GM18519 (cell line): ENCODE measurements at regions not wholly inside any gene's neighbourhood (a gene's known extent, or its start where the extent isn't known, plus 50 kb on each side); places are given as distances from the start of the nearest gene placed in this dataset.
A peak's percentile ranks its signal among the peaks of the same experiment; 100 is the strongest.

Experiments
- ATAC-seq: cut with Tn5 transposase; IDR thresholded peaks from one replicate; pipeline ENCODE4 v1.9.1; 2021; ENCODE audit warnings: mild to moderate bottlenecking, moderate library complexity; ENCODE audit not compliant: unreplicated experiment, low FRiP score

- ATAC-seq: no peak
Observed at GRCh38 chr10:10519674-10520073, 498.0 kb upstream of the CELF2 start.

DNA sequence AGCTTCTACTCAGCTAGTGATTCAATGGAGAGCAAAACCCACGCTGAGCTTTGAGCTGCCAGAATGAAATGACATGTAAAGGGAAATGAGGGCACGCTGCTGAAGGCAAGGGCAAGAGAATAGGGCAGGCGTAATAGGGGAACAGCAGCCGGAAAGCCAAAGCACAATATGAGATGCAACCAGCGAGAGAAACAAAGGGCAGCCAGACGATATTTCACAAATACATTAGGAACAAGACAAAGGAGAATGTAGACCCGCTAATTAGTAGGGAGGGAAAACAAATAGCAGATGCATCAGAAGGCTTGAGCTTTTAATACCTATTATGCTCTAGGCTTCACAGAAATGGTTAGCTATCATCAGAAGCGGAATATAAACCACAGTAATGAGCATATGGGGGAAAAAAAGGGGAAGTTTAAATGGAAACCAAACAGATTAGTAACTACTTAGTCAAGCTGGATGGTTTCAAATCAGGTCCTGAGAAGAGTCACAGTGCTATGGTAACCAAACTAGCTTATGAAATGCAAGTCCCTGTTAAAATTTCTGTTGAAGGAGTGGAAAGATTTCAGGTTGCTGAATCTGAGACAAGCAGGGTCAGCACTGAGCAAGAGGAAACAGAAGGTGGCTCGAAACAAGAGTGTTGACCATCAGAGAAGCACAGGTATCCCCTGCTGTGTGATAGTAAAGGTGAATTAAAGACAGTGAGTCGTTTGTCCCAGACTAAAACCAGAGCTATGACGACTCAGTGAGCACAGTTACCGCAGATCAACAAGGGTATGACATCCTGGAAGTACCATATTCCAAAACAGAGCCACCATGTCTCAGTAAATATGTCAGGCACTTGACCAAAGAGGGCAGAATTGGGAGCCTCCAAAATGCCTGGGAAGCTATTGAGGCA is 496.9 kb upstream of the CELF2 start:
- peak; percentile 97 for ATAC-seq

GRCh38 chr10:10526846-10527245 is 490.8 kb upstream of the CELF2 start:
- no peak for ATAC-seq

DNA sequence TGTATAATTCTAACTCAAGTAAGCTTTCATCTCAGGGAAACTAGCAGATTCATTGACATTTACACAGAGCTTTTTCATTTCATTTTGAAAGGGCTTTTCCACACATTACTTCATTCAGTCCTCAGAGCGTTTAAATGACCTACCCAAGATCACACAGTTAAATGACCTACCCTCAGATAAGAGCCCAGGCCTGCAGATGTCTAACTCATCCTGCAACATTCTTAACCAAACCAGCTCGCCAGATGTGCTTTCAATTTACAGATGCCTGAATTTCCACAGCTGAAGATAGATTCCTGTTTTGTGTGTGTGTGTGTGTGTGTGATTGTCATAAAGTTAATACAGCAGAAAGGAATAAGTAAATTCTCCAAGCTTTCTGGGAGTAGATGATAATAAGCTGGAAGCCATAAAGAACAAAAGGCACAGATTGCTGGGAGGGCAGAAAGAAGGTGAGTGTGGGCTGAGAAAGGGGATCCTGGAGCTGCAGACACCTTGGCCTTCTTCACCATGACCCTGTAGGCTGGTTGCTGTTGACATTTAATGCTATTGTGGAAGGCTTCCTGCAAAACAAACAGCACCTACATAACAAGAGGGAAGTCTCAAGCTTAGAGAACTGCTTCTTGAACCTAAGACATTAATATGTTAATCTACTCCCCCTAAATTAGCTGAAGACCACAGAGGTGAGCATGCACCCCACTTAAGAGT is 489.7 kb upstream of the CELF2 start:
- no peak for ATAC-seq

- no peak for ATAC-seq
Observed at GRCh38 chr10:10528563-10528910, 489.1 kb upstream of the CELF2 start.

GRCh38 chr10:10530313-10530712 is 487.4 kb upstream of the CELF2 start:
- no peak for ATAC-seq

DNA sequence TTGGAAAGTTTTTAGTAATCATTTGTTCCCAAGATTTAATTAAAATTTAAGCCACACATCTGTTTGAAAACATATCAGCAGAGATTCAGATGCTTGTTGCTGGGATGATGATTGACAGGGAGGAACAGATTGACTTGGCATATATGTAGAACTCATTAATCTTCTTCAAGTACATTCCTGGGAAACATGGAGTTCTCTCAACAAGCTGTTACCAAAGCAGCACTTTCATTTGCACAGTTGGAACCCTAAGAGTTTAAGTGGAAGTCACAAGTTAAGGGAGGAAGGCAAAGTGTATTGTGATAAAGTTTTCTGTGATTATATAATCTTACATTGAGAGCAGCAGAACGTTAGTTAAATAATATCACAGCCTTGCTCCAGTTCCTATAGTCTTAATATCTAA is 485.4 kb upstream of the CELF2 start:
- ATAC-seq: no peak

GRCh38 chr10:10532826-10533225 is 484.8 kb upstream of the CELF2 start:
- no peak for ATAC-seq

GRCh38 chr10:10533437-10533836 is 484.2 kb upstream of the CELF2 start:
- no peak for ATAC-seq

DNA sequence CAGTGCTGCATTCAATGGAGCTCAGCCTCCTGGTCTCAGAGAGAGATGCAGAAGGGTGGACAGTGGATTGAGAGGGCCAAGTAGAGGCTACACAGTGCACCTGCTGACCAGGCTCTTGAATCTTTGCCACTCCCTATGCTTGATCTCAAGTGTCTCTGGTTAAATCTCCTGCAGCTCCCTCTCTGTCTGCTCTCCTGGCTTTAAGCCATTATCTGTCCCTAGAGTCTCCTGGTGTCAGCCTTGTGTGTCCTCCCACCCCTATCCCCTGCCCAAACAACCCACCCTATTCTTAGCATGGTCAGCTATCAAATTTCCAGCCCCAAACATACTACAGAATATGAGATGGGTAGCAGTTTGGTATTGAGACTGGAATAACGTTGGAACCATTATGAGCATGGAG is 479.3 kb upstream of the CELF2 start:
- no peak for ATAC-seq

- ATAC-seq: no peak
Observed at GRCh38 chr10:10540398-10540797, 477.3 kb upstream of the CELF2 start.

DNA sequence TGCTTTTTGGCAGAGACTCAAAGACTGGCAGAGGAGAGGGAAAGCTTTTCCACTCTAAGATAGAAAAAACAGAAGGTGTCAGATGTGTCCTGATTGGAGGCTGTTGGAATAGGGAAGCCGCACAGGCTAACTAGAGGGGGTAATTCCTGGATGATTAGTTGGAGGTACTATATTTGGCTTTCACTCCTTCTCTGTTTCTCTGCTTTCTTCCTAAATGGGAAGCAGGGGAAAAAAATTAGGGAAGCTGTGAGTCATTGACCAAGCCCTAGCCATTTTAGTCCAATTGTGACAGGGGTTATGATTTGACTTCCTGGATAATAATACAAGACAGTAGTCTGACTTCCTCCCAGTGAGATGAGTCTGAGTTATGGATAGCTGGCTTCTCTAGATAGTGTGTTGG is 475.2 kb upstream of the CELF2 start:
- no peak for ATAC-seq

DNA sequence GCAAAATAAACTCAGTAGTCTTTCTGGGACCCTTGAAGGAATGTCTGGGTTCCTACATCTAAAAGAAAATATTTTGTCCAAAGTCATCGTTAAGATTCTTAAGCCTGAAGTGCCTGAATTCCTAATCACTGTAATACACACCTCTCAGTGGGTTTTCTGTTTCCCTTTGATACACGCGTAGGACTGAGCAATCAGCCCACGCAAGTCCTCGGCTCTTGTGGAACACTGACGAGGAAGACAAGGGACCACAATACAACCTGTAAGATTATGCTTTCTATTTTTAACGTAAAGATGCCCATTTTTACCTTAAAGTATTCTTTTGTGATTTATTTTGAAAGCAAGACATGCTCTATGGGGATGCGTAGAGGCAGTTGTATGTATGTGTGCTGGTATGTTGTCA is 472.8 kb upstream of the CELF2 start:
- no peak for ATAC-seq

GRCh38 chr10:10545771-10546170 is 471.9 kb upstream of the CELF2 start:
- no peak for ATAC-seq

DNA sequence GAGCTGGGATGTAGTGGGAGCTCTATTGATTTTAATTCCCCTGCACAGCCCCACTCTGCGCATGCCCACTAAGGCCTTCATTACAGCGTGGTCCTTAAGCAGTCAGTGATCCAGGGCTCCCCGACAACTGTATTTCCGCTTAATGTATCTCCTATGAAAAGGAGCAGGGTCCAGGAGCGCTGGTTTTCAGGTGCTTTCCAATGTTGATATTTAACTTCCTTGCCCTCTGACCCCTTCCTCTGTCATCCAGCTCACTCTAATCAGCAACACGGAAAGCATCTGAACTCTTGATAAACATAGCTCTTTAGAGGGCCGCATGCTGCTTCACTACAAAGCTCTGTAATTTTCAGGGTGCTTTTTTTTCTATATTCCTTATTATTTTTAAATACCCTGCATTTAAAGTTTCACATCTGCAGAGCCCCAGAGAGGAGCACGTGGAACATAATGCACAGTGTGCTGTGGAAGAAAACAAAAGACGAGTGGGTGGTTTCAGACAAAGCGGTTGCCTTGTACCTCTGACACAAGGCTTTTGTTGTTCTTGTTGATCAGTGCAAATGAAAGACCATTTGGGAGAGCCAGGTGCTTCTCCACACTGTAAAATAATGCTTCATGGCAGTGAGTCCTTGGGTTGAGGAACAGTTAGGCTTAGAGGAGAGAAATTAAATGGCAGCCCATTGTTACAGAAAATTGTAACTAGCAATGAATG is 465.9 kb upstream of the CELF2 start:
- ATAC-seq: no peak

GRCh38 chr10:10552948-10553347 is 464.7 kb upstream of the CELF2 start:
- peak; percentile 41 for ATAC-seq

DNA sequence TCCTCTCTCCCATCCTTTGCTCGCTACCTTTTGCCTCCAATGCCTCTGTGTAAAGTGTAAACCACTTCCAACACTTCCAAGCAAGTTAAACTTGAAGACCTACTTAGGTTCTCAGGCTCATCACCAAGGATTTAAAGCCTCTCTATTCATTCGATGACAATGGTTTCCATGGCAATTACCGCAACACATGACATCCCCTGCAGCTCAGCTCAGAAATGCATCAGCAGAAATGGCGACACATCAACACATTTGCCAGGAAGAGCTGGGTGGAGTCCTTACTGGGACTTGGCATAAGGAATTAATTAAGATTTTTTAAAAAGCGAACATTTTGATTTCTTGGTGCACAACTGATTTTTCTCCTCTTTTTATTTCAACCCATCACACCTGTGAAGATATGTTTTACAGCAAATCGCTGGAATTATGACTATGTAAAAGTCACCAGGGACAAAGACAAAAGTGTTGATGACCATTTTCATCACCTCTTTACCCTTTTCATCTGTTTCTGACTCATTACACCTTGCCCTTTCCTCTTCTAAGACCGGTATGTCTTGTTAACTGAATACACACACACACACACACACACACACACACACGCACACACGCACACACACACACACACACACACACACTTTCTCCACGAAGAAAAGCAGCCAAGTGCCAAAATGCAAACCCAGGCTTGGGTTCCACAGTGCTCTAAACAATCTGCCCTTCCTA is 453.4 kb upstream of the CELF2 start:
- no peak for ATAC-seq

DNA sequence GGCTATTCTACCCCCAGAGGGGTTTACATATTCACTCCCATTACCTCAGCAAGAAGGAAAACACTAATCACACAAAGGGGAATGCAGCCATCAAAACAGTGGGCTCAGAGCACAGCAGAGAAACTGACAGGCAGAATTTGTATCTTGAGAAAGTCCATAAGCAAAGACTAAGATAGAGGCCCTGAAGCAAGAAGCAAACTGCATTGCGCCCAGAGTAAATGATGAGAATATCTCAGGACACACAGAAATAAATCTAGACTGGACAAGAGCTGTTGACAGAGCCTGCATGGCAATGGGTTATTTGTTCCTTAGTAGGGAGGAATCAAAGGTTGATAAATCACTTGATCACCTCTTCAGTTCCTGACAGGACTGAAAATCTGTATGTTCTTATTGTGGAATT is 440.7 kb upstream of the CELF2 start:
- no peak for ATAC-seq

DNA sequence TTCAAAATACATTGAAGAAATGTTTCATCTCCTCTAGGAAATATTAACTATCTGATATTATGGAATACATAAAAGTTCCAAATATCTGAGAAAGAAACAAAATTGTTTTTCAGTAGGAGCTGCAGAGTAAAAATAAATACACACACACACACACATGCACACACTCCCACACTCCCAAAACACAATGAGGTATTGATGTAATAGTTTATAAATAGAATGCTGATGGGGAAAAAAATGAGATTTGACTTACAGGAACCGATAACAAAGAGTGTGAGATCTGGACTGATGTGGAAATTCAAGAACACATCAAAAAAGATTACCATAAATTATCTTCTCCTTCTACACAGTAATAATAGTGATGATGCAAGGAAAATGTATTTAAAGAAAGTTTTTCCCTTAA is 438.0 kb upstream of the CELF2 start:
- no peak for ATAC-seq

- ATAC-seq: no peak
Observed at GRCh38 chr10:10584161-10584560, 433.5 kb upstream of the CELF2 start.
